ENCODE measurements at regions not wholly inside any gene's neighbourhood (a gene's known extent, or its start where the extent isn't known, plus 50 kb on each side); places are given as distances from the start of the nearest gene placed in this dataset.

- DNase-seq: no peak
These were observed 336.8 kb downstream of the SEC16B start for GRCh38 chr1:177632923-177633615.

- DNase-seq: no peak
These were observed 338.1 kb downstream of the SEC16B start for GRCh38 chr1:177631770-177632169.

- DNase-seq: no peak
These were observed 340.3 kb downstream of the SEC16B start for GRCh38 chr1:177629526-177629925.

- DNase-seq: no peak
These were observed 342.5 kb downstream of the SEC16B start for GRCh38 chr1:177627148-177627910.

- no peak for DNase-seq
These were observed 349.1 kb downstream of the SEC16B start for GRCh38 chr1:177620636-177621190.

GRCh38 chr1:177615251-177615650 is 354.6 kb downstream of the SEC16B start:
- no peak for DNase-seq

GRCh38 chr1:177611402-177611801 is 358.5 kb downstream of the SEC16B start:
- no peak for DNase-seq

- DNase-seq: no peak
These were observed 359.9 kb downstream of the SEC16B start for GRCh38 chr1:177609953-177610352.

- DNase-seq: no peak
These were observed 368.9 kb downstream of the SEC16B start for GRCh38 chr1:177600936-177601335.

- no peak for DNase-seq
These were observed 369.5 kb downstream of the SEC16B start for GRCh38 chr1:177600321-177600720.

GRCh38 chr1:177597393-177597792 is 372.5 kb downstream of the SEC16B start:
- no peak for DNase-seq

- DNase-seq: no peak
These were observed 373.4 kb downstream of the SEC16B start for GRCh38 chr1:177596485-177596884.

GRCh38 chr1:177593105-177593504 is 376.8 kb downstream of the SEC16B start:
- DNase-seq: no peak

GRCh38 chr1:177592624-177593023 is 377.2 kb downstream of the SEC16B start:
- no peak for DNase-seq

- DNase-seq: no peak
These were observed 378.7 kb downstream of the SEC16B start for GRCh38 chr1:177591155-177591554.

GRCh38 chr1:177589166-177589565 is 380.7 kb downstream of the SEC16B start:
- DNase-seq: no peak

- DNase-seq: no peak
These were observed 383.4 kb downstream of the SEC16B start for GRCh38 chr1:177586429-177586828.

GRCh38 chr1:177585302-177586220 is 384.3 kb downstream of the SEC16B start:
- DNase-seq: no peak

GRCh38 chr1:177573901-177574300 is 396.0 kb downstream of the SEC16B start:
- no peak for DNase-seq

GRCh38 chr1:177571485-177572076 is 398.3 kb downstream of the SEC16B start:
- DNase-seq: no peak

GRCh38 chr1:177571076-177571475 is 398.8 kb downstream of the SEC16B start:
- DNase-seq: no peak

- DNase-seq: no peak
These were observed 398.7 kb downstream of the BRINP2 start for GRCh38 chr1:177569476-177569875.

GRCh38 chr1:177568622-177569021 is 397.9 kb downstream of the BRINP2 start:
- peak in 1 of 2 experiments; percentile 0 for DNase-seq
